ENCODE measurements at regions not wholly inside any gene's neighbourhood (a gene's known extent, or its start where the extent isn't known, plus 50 kb on each side); places are given as distances from the start of the nearest gene placed in this dataset.
A peak's percentile ranks its signal among the peaks of the same experiment; 100 is the strongest.

DNA sequence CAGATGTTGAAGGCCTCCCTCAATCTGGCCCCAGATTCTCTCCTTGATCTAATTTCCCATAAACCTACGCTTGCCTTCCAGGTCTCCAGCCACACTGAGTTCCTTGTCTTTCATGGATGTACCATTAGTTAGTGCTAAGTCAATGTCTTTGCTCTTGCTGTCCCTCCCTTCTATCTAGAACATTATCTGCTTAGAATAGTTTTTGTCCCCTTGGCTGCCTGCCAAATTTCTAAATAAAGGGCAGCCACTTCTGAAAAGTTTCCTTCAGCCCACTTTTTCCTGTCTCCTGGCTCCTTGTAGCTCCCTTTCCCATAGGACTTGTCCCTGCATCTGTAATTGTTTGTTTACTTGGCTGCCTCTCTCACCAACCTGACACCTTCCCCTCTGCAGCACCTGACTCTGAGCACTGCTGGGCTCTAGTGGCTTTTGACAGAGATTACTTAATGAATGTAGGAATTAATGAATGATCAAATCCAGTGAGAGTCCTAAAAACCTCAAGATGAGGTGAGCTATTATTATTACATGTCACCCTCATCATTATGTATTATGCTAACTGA is 58.3 kb downstream of the CXCL12 start:
- FAIRE-seq (no peak), DNase-seq (ENCODE audit: low spot score) (no peak)

GRCh38 chr10:44325596-44326307 is 59.1 kb downstream of the CXCL12 start:
- DNase-seq (ENCODE audit: low spot score) (no peak), FAIRE-seq (peak; percentile 44)

DNA sequence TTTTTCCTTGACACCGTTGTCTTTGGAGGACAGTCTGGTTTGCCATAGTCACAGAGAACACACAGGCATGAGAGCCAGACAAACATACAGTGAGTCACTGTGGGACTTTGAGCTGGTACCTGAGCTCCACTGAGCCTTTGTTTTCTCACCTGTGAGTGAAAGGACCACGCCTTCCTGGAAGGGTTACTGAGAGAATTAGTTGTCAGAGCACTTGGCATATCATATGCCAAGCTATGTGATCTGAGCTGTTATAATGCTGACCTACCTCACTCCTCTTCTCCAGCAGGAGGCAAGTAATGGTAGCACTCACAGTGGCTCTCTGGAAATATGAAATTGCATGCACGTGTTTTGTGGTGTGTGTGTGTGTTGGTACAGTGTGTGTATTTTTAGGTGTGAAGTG is 59.7 kb downstream of the CXCL12 start:
- DNase-seq (ENCODE audit: low spot score) = no peak
- FAIRE-seq = no peak

DNA sequence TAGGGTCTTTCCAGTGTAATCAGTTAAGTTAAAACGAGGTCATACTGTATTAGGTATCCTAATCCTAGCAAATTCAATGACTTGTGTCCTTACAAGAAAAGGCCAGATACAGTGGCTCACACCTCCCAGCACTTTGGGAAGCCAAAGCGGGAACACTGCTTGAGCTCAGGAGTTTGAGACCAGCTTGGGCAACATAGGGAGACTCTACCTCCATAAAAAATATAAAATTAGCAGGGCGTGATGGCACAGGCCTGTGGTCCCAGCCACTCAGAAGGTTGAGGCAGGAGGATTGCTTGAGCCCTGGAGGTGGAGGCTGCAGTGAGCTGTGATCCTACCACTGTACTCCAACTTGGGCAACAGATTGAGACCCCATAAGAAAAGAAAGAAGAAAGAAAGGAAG is 61.1 kb downstream of the CXCL12 start:
- no peak for DNase-seq (ENCODE audit: low spot score)
- no peak for FAIRE-seq

DNA sequence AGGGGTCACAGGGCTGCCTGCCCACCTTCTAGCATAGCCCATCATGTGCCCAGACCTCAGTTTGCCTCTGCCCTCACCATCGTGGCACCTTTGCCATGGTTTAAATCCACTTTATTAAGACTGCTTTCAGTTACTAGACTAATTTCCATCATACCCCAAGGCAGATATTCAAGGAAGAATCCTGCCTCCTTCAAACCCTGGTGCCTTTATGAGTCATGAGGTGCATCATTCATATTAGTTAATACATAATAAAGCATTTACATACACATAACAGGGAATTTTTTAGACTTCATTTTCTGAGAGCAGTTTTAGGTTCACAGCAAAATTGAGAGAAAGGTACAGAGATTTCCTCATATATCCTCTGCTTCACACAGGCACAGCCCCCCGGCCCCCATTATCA is 62.8 kb downstream of the CXCL12 start:
- no peak for FAIRE-seq

GRCh38 chr10:44320756-44321155 is 64.1 kb downstream of the CXCL12 start:
- FAIRE-seq (peak; percentile 61), DNase-seq (ENCODE audit: low spot score) (no peak)

More for the DNA sequence above, 62.8 kb downstream of the CXCL12 start:
- no peak for DNase-seq (ENCODE audit: low spot score)

DNA sequence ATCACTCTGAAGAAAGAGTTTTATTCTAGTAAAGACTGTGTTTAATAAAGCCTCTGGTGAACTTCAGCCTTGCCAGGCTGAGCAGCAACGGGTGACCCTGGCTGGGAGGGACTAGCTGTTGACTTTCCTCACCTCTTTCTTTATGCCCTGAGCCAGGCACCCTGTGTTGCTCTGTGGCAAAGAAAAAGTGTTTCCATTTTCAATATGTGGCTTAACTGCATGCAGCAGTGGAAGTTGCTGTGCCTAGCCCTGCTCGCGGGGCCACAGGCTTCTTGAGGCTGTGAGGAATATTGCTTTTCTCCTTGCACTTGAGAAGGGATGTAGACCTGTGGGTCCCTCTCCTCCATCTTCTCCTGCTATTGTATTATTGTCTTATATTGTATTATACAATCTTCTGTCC is 67.0 kb downstream of the CXCL12 start:
- no peak for FAIRE-seq
- no peak for DNase-seq (ENCODE audit: low spot score)

DNA sequence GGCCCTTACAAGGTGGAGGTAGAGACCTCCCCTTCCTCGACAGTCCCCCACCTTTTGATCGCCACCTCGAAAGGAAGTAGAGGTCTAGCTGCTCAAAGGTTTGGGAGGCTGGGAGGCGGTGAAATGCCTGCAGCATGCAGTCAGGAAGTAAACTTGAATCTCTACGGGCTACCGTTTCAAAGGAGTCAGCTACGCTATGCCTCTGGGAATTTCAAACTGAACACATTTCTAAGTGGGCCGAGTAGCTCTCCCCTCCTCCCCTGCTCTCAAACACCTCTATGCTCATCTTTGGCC is 68.0 kb downstream of the CXCL12 start:
- FAIRE-seq (peak; percentile 87), DNase-seq (ENCODE audit: low spot score) (no peak)

- FAIRE-seq = no peak
These were observed 68.5 kb downstream of the CXCL12 start for GRCh38 chr10:44316187-44316921.

DNA sequence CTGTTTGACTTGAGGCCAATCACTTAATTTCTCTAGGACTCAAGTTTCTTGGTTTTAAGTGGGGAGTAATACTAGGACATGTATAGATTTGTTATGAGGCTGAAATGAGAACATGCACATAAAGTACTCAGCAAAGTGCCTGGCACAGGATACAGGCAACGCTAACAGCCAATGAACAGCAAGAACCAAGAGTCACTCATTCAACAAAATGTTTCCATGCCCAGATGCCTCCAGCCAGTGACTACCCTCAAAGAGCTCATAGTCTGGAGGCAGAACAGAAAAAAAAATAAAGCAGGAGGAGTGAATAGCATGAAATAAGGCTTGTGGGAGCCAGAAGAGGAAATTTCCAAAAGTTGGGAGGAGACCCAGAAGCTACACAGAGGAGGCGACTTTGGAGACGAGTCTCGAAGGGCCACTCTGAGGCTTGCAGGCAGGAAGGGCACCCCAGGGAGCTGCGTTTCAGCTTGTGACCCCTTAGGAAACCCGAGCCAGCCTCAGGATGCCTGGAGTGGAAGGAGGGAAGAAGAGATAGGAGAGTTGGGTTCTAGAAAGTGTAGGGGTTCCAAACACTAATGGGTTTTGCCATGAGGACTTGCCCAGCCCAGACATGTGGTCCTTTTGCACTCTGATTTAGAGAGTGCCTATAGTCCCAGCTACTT is 70.0 kb downstream of the CXCL12 start:
- FAIRE-seq = no peak

More at GRCh38 chr10:44316187-44316921, 68.5 kb downstream of the CXCL12 start:
- DNase-seq (ENCODE audit: low spot score) = no peak

GRCh38 chr10:44313761-44314165 is 71.1 kb downstream of the CXCL12 start:
- FAIRE-seq = no peak
- no peak for DNase-seq (ENCODE audit: low spot score)

More for the DNA sequence above, 70.0 kb downstream of the CXCL12 start:
- no peak for DNase-seq (ENCODE audit: low spot score)

- FAIRE-seq (no peak), DNase-seq (ENCODE audit: low spot score) (no peak)
These were observed 72.5 kb downstream of the CXCL12 start for GRCh38 chr10:44312401-44312800.

DNA sequence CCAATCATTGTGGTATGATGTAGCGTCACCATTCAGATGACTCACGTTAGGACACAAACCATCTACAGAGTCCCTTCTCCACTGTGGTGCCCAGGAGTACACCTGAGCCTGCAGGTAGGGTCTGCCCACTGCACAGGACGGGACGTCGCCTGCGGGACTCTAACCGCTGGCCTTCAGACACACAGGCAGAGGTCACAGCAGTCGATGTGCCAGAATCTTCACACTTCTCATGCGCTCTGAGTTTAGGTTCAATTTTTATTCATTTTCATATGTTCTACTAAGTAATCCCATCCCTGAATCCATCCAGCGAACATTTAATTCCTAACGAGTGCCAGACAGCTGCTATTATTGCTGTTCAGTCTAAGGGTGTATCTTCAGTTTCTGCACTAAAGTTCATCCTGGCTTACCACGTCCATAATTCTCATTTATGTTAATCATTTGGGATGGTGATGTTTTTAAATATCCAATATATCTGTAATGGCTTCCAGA is 73.3 kb downstream of the CXCL12 start:
- DNase-seq (ENCODE audit: low spot score) (no peak), FAIRE-seq (peak; percentile 70)

DNA sequence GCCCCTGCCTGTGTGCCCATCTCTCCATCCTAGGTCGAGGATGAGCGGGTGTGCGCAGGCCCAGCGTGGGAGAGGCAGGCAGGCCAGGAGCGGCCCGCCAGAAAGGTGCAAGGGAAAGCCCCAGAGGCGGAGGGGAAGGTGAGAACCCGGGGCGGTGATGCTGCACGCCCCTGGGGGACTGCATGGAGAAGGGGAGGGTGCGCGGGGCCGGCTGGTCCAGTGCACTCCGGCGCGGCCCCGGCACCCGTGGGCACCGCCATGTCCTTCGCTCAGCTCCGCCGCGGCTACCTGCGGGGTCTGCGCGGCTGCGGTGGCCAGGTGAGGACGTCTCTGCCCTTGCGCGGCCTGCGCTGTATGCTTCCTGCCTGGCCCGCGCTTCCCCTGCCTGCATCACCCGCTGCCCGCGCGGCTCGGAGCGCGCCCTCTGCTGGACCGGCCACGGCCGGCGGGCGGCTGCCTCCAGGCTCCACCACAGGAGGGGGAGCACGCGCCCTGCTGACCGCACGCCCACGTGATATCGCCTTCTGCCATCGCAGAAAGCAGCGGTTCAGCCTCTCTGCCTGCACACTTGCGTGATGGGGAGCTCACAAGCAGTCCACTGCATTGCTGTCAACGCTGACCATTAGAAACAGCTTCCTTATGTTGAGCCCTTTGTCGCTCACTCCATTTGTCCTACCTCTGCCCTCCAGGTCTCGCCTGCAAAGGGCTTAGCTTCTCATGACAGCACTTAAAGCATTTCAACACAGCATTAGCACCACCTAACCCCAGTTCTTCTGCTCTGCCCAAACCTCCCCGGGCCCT is 73.9 kb downstream of the CXCL12 start:
- DNase-seq (ENCODE audit: low spot score) (peak; percentile 65), FAIRE-seq (peak; percentile 83)

- DNase-seq (ENCODE audit: low spot score) = no peak
- FAIRE-seq = peak; percentile 42
These were observed 74.7 kb downstream of the CXCL12 start for GRCh38 chr10:44309939-44310761.

- FAIRE-seq = no peak
- no peak for DNase-seq (ENCODE audit: low spot score)
These were observed 75.5 kb downstream of the CXCL12 start for GRCh38 chr10:44309361-44309760.

- DNase-seq (ENCODE audit: low spot score) = no peak
- FAIRE-seq = peak; percentile 70
These were observed 76.0 kb downstream of the CXCL12 start for GRCh38 chr10:44308935-44309334.

DNA sequence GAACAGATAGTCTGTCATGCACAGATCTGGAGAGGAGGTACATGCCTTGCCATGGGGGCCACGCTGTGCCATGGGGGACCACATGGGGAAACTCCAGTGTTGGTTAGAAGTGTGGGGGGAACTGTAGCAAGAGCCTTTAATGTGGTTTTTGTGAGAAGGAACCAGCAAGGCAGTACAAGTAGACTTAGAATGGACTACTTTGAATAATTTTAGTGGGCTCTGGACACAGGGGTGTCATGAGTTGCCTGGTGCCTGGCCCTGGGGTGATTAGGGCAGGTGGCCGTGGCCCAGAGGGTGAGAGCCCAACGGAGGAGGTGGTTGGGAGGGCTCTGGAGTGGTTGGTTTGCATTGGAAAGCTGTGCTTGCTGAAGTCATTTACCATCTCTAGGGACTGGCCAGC is 77.2 kb downstream of the CXCL12 start:
- FAIRE-seq = no peak

DNA sequence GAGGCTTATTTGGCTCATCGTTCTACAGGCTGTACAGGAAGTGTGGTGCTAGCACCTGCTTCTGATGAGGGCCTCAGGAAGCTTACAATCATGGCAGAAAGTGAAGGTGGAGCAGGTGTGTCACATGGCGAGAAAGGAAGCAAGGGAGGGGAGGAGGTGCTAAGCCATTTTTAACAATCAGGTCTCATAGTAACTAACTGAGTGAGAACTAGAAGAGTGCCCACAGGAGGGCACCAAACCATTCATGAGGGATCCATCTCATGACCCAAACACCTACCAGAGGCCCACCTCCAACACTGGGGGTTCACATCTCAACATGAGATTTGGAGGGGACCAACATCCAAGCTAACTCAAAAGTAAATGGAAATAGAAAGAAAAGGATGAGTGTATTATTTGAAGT is 78.1 kb downstream of the CXCL12 start:
- FAIRE-seq (no peak), DNase-seq (ENCODE audit: low spot score) (no peak)

More for the DNA sequence above, 77.2 kb downstream of the CXCL12 start:
- no peak for DNase-seq (ENCODE audit: low spot score)

GRCh38 chr10:44306147-44306710 is 78.7 kb downstream of the CXCL12 start:
- peak; percentile 83 for FAIRE-seq
- no peak for DNase-seq (ENCODE audit: low spot score)

Measured in urothelium cell line (cell line).